Lower lobe of right lung (tissue), 2 donors: ENCODE measurements at regions not wholly inside any gene's neighbourhood (a gene's known extent, or its start where the extent isn't known, plus 50 kb on each side); places are given as distances from the start of the nearest gene placed in this dataset.
A peak's percentile ranks its signal among the peaks of the same experiment; 100 is the strongest.

Source experiments
- ATAC-seq, 2 donors: fragments of 200-7000 bp; cut with Tn5 transposase; one replicate each; pipeline ENCODE4 v1.9.1; 2020 to 2022; ENCODE audit warnings: mild to moderate bottlenecking in 2 of 2, moderate library complexity in 2 of 2
- DNase-seq: peaks from one replicate; pipeline ENCODE4 v3.0.0-alpha.2; 2020
- H3K27ac ChIP-seq: fragments of 200-600 bp; one replicate; pipeline ENCODE4 v1.8.0; 2022
- H3K27me3 ChIP-seq: fragments of 200-600 bp; one replicate; pipeline ENCODE4 v1.8.0; 2022; ENCODE audit warnings: low read depth
- H3K36me3 ChIP-seq: fragments of 200-600 bp; one replicate; pipeline ENCODE4 v1.8.0; 2022; ENCODE audit warnings: mild to moderate bottlenecking
- H3K4me1 ChIP-seq: fragments of 200-600 bp; one replicate; pipeline ENCODE4 v1.8.0; 2022
- H3K4me3 ChIP-seq: fragments of 200-600 bp; one replicate; pipeline ENCODE4 v1.8.0; 2022; ENCODE audit warnings: mild to moderate bottlenecking
- H3K9me3 ChIP-seq: fragments of 200-600 bp; one replicate; pipeline ENCODE4 v1.8.0; 2022
- CTCF ChIP-seq: fragments of 200-600 bp; IDR thresholded peaks from one replicate; pipeline ENCODE4 v1.8.0; 2022; ENCODE audit warnings: antibody characterized with exemption, mild to moderate bottlenecking
- intact Hi-C: fragments of 100-400 bp; cut with DNase I; formaldehyde crosslinking; loops from one replicate; pipeline ENCODE4 v1.11.0; 2022
- donor health status: DM: no; HTN: yes; CAD: no; lungs with severe emphysema.

GRCh38 chr2:66828876-66829275 lies 394.0 kb downstream of the MEIS1 start:
- Histone ChIP-seq H3K36me3 (no peaks in the 10 kb centered on the region), H3K27ac (no peak overlapping the region), H3K4me3 (no peak overlapping the region), H3K9me3 (no peaks in the 10 kb centered on the region), H3K27me3 (no peaks in the 10 kb centered on the region), H3K4me1 (no peaks in the 10 kb centered on the region)
- DNase-seq (no peak), ATAC-seq (no peak)
- intact Hi-C loops: no loop called here
- no peak for TF ChIP-seq CTCF

DNA sequence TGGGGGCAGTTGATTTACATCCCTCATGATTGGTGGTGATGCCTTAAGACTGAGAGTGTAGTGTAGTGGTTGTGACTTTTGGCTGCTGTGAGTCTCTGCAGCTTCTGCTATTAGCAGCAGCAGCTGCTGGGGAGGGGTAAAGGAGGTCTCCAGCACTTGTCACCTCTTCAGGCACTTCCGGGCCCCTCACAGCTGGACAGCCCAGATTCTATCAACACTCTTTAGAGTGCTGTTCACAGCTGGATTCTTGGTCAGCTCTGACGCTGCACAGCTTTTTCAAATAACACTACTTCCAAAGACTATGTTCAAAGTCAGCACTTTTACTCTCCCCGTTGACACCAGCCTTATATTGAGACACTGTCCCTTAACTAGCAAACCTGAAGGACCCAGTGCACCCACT lies 396.0 kb downstream of the MEIS1 start:
- peak in 1 of 2 donors; percentile 41 for ATAC-seq

DNA sequence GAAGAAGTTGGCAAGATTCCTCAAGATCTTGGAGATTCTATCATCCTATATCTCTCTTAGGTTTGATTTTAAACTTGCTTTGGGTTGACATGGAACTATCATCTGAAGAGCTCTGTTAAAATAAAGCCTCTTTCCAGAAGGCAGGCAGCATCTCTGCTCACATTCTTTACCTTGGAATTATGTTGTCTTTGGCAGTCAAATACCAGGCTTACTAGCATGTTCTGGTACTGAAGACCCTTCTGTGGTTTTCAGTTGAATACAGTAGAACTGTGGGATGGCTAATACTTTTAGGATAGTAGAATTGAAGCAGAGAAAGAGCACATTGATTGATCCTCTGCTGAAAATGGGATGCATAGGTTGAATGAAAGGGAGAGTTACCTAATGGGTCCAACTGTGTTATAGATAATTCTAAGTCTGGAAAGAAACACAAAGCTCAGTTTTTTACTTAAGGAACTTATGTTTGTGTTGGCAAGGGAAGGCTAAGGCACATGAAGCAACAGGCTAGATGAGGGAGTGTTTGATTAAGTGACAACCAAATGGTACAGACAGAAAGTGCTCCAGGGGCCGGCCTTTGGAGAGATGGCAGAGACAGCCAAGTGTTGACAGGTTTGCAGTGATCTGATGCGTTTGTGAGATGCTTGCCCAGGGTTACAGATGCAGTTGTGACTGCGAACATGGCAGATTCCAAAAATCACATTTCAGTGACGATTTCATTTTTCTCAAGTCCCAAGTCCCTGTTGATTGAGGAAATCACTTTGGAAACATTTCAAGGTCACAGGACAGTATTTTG lies 397.9 kb downstream of the MEIS1 start:
- TF ChIP-seq CTCF: no peak
- intact Hi-C loops: no loop called here
- Histone ChIP-seq H3K27ac (no peak overlapping the region), H3K27me3 (no peaks in the 10 kb centered on the region), H3K4me1 (no peaks in the 10 kb centered on the region), H3K36me3 (no peaks in the 10 kb centered on the region), H3K9me3 (no peaks in the 10 kb centered on the region), H3K4me3 (no peak overlapping the region)
- no peak for DNase-seq
- peak; percentile 59 to 60 for ATAC-seq

More for the DNA sequence above, 396.0 kb downstream of the MEIS1 start:
- no peaks in the 10 kb centered on the region for H3K36me3 ChIP-seq
- intact Hi-C loops: no loop called here
- H3K27ac ChIP-seq: no peak overlapping the region
- no peak overlapping the region for H3K4me3 ChIP-seq
- H3K27me3 ChIP-seq: no peaks in the 10 kb centered on the region
- TF ChIP-seq CTCF: no peak
- no peak for DNase-seq
- no peaks in the 10 kb centered on the region for H3K9me3 ChIP-seq
- no peaks in the 10 kb centered on the region for H3K4me1 ChIP-seq

- Histone ChIP-seq H3K27ac (no peak overlapping the region), H3K9me3 (no peaks in the 10 kb centered on the region), H3K4me3 (no peak overlapping the region), H3K4me1 (no peaks in the 10 kb centered on the region), H3K36me3 (no peaks in the 10 kb centered on the region), H3K27me3 (no peaks in the 10 kb centered on the region)
- DNase-seq (no peak), ATAC-seq (no peak)
- intact Hi-C loops: no loop called here
- no peak for TF ChIP-seq CTCF
Observed at GRCh38 chr2:66834859-66835258, 399.9 kb downstream of the MEIS1 start.

DNA sequence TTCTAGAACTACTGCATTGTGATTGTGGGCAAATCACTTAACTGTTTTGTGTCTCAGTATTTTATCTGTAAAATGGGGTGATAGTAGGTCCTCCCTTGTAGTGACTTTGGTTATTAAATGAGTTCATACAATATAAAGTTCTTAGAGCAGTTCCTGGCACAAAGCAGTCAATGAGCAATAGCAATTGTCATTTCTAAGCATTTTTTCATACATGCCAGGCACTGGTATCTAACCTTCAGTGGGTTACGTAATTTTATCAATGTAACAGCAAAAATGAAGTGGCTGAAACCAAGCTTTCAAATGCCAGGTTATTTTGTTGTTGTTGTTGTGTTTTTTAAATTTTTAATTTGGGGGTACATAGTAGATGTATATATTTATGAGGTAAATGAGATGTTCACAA lies 401.9 kb downstream of the MEIS1 start:
- TF ChIP-seq CTCF: no peak
- Histone ChIP-seq H3K9me3 (no peaks in the 10 kb centered on the region), H3K27me3 (no peaks in the 10 kb centered on the region), H3K4me1 (no peaks in the 10 kb centered on the region), H3K4me3 (no peak overlapping the region), H3K27ac (no peak overlapping the region), H3K36me3 (no peaks in the 10 kb centered on the region)
- DNase-seq: no peak
- intact Hi-C loops: no loop called here
- ATAC-seq: no peak
